Ishikawa (cell line): ENCODE measurements at regions not wholly inside any gene's neighbourhood (a gene's known extent, or its start where the extent isn't known, plus 50 kb on each side); places are given as distances from the start of the nearest gene placed in this dataset.

Experiments
- EGR1 ChIP-seq: IDR thresholded peaks from 2 replicates; pipeline ENCODE4 v1.6.1; 2012
- TF ChIP-seq, protein P1 (sequence below): IDR thresholded peaks from 2 replicates; pipeline ENCODE4 v1.6.1; 2012

DNA sequence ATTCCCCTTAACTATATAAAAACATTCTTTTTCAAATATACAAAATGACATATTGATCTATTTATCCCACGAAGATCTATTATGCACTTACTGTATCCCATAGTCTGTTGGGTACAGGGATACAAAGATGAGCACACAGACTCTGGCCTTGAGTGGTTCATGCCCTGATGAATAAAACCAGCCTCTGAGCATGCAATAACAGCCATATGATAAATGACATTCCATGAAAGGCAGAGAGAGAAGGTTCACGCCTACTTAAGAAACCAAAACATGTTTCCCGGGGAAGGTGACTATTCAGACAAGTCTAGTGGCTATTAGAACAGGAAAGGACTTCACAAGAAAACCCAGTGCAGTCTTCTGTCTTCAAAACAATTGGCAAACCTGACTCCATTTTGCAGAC lies 406.2 kb upstream of the BRINP1 start:
- TF ChIP-seq, protein P1, sequence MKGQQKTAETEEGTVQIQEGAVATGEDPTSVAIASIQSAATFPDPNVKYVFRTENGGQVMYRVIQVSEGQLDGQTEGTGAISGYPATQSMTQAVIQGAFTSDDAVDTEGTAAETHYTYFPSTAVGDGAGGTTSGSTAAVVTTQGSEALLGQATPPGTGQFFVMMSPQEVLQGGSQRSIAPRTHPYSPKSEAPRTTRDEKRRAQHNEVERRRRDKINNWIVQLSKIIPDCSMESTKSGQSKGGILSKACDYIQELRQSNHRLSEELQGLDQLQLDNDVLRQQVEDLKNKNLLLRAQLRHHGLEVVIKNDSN, result no peak
- no peak for TF ChIP-seq EGR1
